ENCODE measurements at regions not wholly inside any gene's neighbourhood (a gene's known extent, or its start where the extent isn't known, plus 50 kb on each side); places are given as distances from the start of the nearest gene placed in this dataset.

DNA sequence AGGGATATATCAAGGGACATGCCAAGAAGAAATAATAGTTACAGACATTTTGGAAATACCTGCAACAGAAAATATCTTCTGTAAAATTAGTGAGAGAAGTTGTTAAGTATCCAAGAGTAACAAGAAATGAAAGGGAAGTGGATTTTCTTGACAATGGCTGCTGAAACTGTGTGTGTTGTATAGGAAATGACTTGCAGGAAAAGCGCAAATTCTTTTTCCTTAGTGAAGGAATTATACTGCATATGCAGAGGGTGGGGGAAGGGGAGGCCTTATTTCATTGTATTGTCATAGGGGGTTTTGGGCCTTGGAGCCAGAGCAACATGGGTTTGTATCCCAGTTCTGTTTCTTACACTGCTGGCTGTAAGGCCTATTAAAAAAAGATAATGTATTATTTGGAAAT, 84.4 kb upstream of the DDHD1 start:
- Histone ChIP-seq H3K4me2 (replicated peaks; ENCODE audit: extremely low read depth, low read length, poor library complexity, severe bottlenecking) (no peak overlapping the region), H3K9ac (ENCODE audit: insufficient read depth, low read length, poor library complexity, severe bottlenecking) (no peak overlapping the region), H2AFZ (ENCODE audit: insufficient read depth, low read depth, low read length, poor library complexity, severe bottlenecking) (no peak overlapping the region), H3K27ac (ENCODE audit: low read depth in 1 of 2, low read length in 2 of 2) (no peak overlapping the region), H3K79me2 (ENCODE audit: insufficient read depth, low read length) (no peaks in the 10 kb centered on the region), H3K4me1 (ENCODE audit: control insufficient read depth in 1 of 2, insufficient read depth in 2 of 2, low read length in 2 of 2) (no peaks in the 10 kb centered on the region), H4K20me1 (ENCODE audit: insufficient read depth, low read length) (no peaks in the 10 kb centered on the region), H3K4me3 (replicated peaks in 1 of 3; ENCODE audit: low read depth in 2 of 3, low read length in 3 of 3) (no peak overlapping the region), H3K9me3 (replicated peaks in 1 of 2; ENCODE audit: control insufficient read depth in 1 of 2, insufficient read depth in 1 of 2, low read length in 2 of 2) (peaks cover under 1 to 5% of the 10 kb centered on the region in 2 donors), H3K27me3 (ENCODE audit: control insufficient read depth in 2 of 2, insufficient read depth in 2 of 2, low read length in 2 of 2) (no peaks in the 10 kb centered on the region), H3K36me3 (replicated peaks in 1 of 2; ENCODE audit: control insufficient read depth in 1 of 2, insufficient read depth in 2 of 2, low read length in 2 of 2) (no peaks in the 10 kb centered on the region)
- H3K36me3 Mint-ChIP-seq: no peaks in the 10 kb centered on the region
- no peak overlapping the region for H3K4me3 Mint-ChIP-seq
- H3K27ac Mint-ChIP-seq: no peak overlapping the region
- no peaks in the 10 kb centered on the region for H3K27me3 Mint-ChIP-seq (ENCODE audit: low read depth in 3 of 3)
- intact Hi-C loops (cut with micrococcal nuclease): no loop called here
- peaks cover 3 to 14% (median 8%) of the 10 kb centered on the region in 7 donors for H3K9me3 Mint-ChIP-seq
- TF ChIP-seq, protein P1, sequence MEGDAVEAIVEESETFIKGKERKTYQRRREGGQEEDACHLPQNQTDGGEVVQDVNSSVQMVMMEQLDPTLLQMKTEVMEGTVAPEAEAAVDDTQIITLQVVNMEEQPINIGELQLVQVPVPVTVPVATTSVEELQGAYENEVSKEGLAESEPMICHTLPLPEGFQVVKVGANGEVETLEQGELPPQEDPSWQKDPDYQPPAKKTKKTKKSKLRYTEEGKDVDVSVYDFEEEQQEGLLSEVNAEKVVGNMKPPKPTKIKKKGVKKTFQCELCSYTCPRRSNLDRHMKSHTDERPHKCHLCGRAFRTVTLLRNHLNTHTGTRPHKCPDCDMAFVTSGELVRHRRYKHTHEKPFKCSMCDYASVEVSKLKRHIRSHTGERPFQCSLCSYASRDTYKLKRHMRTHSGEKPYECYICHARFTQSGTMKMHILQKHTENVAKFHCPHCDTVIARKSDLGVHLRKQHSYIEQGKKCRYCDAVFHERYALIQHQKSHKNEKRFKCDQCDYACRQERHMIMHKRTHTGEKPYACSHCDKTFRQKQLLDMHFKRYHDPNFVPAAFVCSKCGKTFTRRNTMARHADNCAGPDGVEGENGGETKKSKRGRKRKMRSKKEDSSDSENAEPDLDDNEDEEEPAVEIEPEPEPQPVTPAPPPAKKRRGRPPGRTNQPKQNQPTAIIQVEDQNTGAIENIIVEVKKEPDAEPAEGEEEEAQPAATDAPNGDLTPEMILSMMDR (IDR thresholded peaks at IDR 0.05): no peak
- DNase-seq: no peak
- 0% methylated on average over 1 of the region's 1 CpG for WGBS (ENCODE audit: insufficient coverage)
- peaks cover 4% of the 10 kb centered on the region for H3K4me1 Mint-ChIP-seq

DNA sequence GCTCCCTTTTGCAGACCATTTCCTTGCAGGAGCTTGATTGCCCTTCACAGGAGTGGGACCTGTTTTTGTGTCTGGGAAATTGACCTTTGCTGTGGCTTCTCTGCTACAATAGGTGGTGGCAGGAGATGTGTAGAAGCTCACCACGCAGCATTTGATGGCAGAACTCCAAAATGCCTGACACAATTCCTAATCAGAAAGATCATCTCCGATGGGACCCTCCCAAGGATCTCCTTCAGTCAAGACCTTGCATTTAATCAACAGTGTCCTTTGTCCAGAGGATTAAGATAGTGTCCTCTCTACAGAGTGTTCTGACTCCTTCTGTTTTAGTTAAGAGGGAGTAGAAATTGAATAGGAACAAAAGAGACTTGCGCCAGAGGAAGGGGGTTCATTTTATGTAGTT, 83.6 kb upstream of the DDHD1 start:
- Histone ChIP-seq H3K36me3 (replicated peaks in 1 of 2; ENCODE audit: control insufficient read depth in 1 of 2, insufficient read depth in 2 of 2, low read length in 2 of 2) (no peaks in the 10 kb centered on the region), H3K27me3 (ENCODE audit: control insufficient read depth in 2 of 2, insufficient read depth in 2 of 2, low read length in 2 of 2) (no peaks in the 10 kb centered on the region), H3K27ac (ENCODE audit: low read depth in 1 of 2, low read length in 2 of 2) (no peak overlapping the region), H3K4me3 (replicated peaks in 1 of 3; ENCODE audit: low read depth in 2 of 3, low read length in 3 of 3) (no peak overlapping the region), H3K4me1 (ENCODE audit: control insufficient read depth in 1 of 2, insufficient read depth in 2 of 2, low read length in 2 of 2) (no peaks in the 10 kb centered on the region), H3K4me2 (replicated peaks; ENCODE audit: extremely low read depth, low read length, poor library complexity, severe bottlenecking) (no peak overlapping the region), H2AFZ (ENCODE audit: insufficient read depth, low read depth, low read length, poor library complexity, severe bottlenecking) (no peak overlapping the region), H3K79me2 (ENCODE audit: insufficient read depth, low read length) (no peaks in the 10 kb centered on the region), H4K20me1 (ENCODE audit: insufficient read depth, low read length) (no peaks in the 10 kb centered on the region), H3K9ac (ENCODE audit: insufficient read depth, low read length, poor library complexity, severe bottlenecking) (no peak overlapping the region), H3K9me3 (replicated peaks in 1 of 2; ENCODE audit: control insufficient read depth in 1 of 2, insufficient read depth in 1 of 2, low read length in 2 of 2) (peaks cover 0 to 3% of the 10 kb centered on the region in 2 donors)
- WGBS (ENCODE audit: insufficient coverage): 100% methylated on average over 1 of the region's 3 CpGs
- H3K4me1 Mint-ChIP-seq: peaks cover 4% of the 10 kb centered on the region
- intact Hi-C loops (cut with micrococcal nuclease): no loop called here
- H3K4me3 Mint-ChIP-seq: no peak overlapping the region
- no peak overlapping the region for H3K27ac Mint-ChIP-seq
- H3K9me3 Mint-ChIP-seq: peaks cover 0 to 11% (median 3%) of the 10 kb centered on the region in 7 donors
- H3K27me3 Mint-ChIP-seq (ENCODE audit: low read depth in 3 of 3): no peaks in the 10 kb centered on the region
- H3K36me3 Mint-ChIP-seq: no peaks in the 10 kb centered on the region
- no peak for DNase-seq
- TF ChIP-seq, protein P1 (IDR thresholded peaks at IDR 0.05): no peak

All from CD14-positive monocyte (primary cell).